Thoracic aorta (tissue), 2 donors: ENCODE measurements at regions not wholly inside any gene's neighbourhood (a gene's known extent, or its start where the extent isn't known, plus 50 kb on each side); places are given as distances from the start of the nearest gene placed in this dataset.

ENCODE experiments used
- ATAC-seq: fragments of 150-250 bp; one replicate; pipeline ENCODE4 v1.8.0; 2017; ENCODE audit warnings: low read depth; ENCODE audit not compliant: insufficient number of reproducible peaks, low FRiP score
- DNase-seq: peaks from one replicate; pipeline ENCODE4 v3.0.0-alpha.2; 2020; ENCODE audit warnings: low spot score
- H3K27ac ChIP-seq, 2 donors: fragments of 200-600 bp; sonication (generic); 1 replicate in 1 of 2; 2 replicates in 1 of 2; pipeline ENCODE4 v1.5.1; 2016; ENCODE audit warnings: mild to moderate bottlenecking in 2 of 2, moderate library complexity in 2 of 2
- H3K27me3 ChIP-seq: fragments of 200-600 bp; sonication (generic); replicated peaks from 2 replicates; pipeline ENCODE4 v1.6.0; 2016; ENCODE audit warnings: mild to moderate bottlenecking; ENCODE audit not compliant: insufficient read depth
- H3K36me3 ChIP-seq: fragments of 200-600 bp; sonication (generic); one replicate; pipeline ENCODE4 v1.5.1; 2016
- H3K4me1 ChIP-seq, 2 donors: fragments of 200-600 bp; sonication (generic); 1 replicate in 1 of 2; 2 replicates in 1 of 2; pipeline versions ENCODE4 v1.5.1 to v1.6.0; 2016; ENCODE audit warnings: low read depth in 2 of 2, mild to moderate bottlenecking in 1 of 2; ENCODE audit not compliant: control insufficient read depth in 1 of 2
- H3K4me3 ChIP-seq: fragments of 200-600 bp; sonication (generic); 2 replicates; pipeline ENCODE4 v1.5.1; 2016; ENCODE audit warnings: mild to moderate bottlenecking
- H3K9me3 ChIP-seq: fragments of 200-600 bp; sonication (generic); 2 replicates; pipeline ENCODE4 v1.5.1; 2016
- CTCF ChIP-seq: fragments of 200-600 bp; sonication (generic); IDR thresholded peaks from one replicate; pipeline ENCODE4 v1.5.1; 2019; ENCODE audit warnings: antibody characterized with exemption

GRCh38 chr11:44380009-44380313 lies 70.0 kb upstream of the ALX4 start:
- Histone ChIP-seq H3K9me3 (no peaks in the 10 kb centered on the region), H3K27me3 (no peaks in the 10 kb centered on the region), H3K36me3 (no peaks in the 10 kb centered on the region), H3K4me3 (no peak overlapping the region), H3K4me1 (no peaks in the 10 kb centered on the region), H3K27ac (no peak overlapping the region)
- TF ChIP-seq CTCF: no peak
- DNase-seq (no peak), ATAC-seq (no peak)

- ATAC-seq: no peak
- no peak for TF ChIP-seq CTCF
- Histone ChIP-seq H3K4me3 (no peak overlapping the region), H3K36me3 (no peaks in the 10 kb centered on the region), H3K4me1 (no peaks in the 10 kb centered on the region), H3K9me3 (no peaks in the 10 kb centered on the region), H3K27ac (no peak overlapping the region), H3K27me3 (no peaks in the 10 kb centered on the region)
- DNase-seq: no peak
Measured at GRCh38 chr11:44380820-44381219, 70.9 kb upstream of the ALX4 start.

DNA sequence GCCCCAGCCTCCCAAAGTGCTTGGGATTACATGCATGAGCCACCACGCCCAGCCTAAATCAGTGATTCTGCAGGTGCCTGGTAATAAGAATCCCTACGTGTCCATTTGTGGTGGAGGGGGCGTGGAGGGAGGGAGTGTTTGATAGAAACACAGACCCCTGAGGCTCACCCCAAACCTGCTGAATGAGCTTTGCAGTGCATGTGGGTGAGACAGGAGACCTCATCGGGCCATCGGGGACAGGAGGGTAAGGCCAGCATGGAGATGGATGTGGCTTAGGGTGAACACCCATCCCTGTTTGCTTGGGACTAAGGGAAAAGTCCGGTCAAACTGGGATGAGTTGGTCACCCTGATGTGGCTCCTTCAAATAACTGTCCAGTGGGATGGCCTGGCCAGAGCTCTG lies 71.3 kb upstream of the ALX4 start:
- Histone ChIP-seq H3K4me3 (no peak overlapping the region), H3K27ac (no peak overlapping the region), H3K36me3 (no peaks in the 10 kb centered on the region), H3K4me1 (no peaks in the 10 kb centered on the region), H3K9me3 (no peaks in the 10 kb centered on the region), H3K27me3 (no peaks in the 10 kb centered on the region)
- no peak for ATAC-seq
- TF ChIP-seq CTCF: no peak
- no peak for DNase-seq

GRCh38 chr11:44382118-44382517 lies 72.2 kb upstream of the ALX4 start:
- no peak for TF ChIP-seq CTCF
- H3K27me3 ChIP-seq: no peaks in the 10 kb centered on the region
- no peaks in the 10 kb centered on the region for H3K36me3 ChIP-seq

DNA sequence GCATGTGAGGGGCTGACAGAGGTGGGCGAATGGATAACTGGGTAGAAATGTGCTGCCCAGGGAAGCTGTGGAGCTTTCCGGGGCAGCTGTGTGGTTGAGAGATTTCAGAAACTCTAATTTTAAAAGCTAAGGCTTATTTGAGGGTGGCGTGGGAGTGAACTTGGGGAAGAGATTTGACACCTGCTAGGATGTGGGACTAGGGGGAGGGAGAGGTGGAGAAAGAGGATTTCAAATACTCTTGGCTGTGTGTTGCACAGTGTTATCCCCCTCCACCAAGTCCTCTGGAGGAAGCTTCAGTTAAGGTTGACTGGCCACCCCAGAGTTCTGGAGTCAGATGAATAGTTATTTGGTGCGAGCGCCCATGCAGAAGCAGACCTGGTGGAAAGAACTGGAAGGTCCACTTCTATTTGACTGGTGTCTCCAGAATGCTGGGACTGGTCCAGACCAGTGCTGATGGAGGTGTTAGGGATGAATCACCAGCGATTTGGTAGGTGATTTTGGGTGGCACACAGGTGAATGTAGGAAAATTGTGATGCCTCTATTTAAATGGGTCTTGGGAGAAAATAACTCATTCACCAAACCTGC lies 72.8 kb upstream of the ALX4 start:
- H3K4me1 ChIP-seq: no peaks in the 10 kb centered on the region
- no peak overlapping the region for H3K27ac ChIP-seq
- H3K27me3 ChIP-seq: no peaks in the 10 kb centered on the region
- DNase-seq (no peak), ATAC-seq (no peak)
- H3K36me3 ChIP-seq: no peaks in the 10 kb centered on the region
- no peak for TF ChIP-seq CTCF
- no peaks in the 10 kb centered on the region for H3K9me3 ChIP-seq
- H3K4me3 ChIP-seq: no peak overlapping the region

More at GRCh38 chr11:44382118-44382517, 72.2 kb upstream of the ALX4 start:
- Histone ChIP-seq H3K4me3 (no peak overlapping the region), H3K9me3 (no peaks in the 10 kb centered on the region), H3K4me1 (no peaks in the 10 kb centered on the region), H3K27ac (no peak overlapping the region)
- DNase-seq (no peak), ATAC-seq (no peak)
